Suprapubic skin (tissue), 4 donors: ENCODE measurements at regions not wholly inside any gene's neighbourhood (a gene's known extent, or its start where the extent isn't known, plus 50 kb on each side); places are given as distances from the start of the nearest gene placed in this dataset.

Source experiments
- CTCF ChIP-seq, 2 donors: fragments of 200-600 bp in 1 of 2; fragments of 450-650 bp in 1 of 2; sonication (generic) in 1 of 2; IDR thresholded peaks; one replicate each; pipeline ENCODE4 v1.5.1; 2016 to 2019; ENCODE audit warnings: antibody characterized with exemption in 2 of 2, mild to moderate bottlenecking in 1 of 2, moderate library complexity in 1 of 2
- EP300 ChIP-seq: sonication (generic); formaldehyde crosslinking; IDR thresholded peaks from one replicate; pipeline ENCODE4 v1.6.1; 2017; ENCODE audit warnings: antibody characterized with exemption
- POLR2A ChIP-seq, 2 donors: fragments of 450-650 bp; IDR thresholded peaks; one replicate each; pipeline ENCODE4 v1.6.1; 2017; ENCODE audit warnings: antibody characterized with exemption in 2 of 2, mild to moderate bottlenecking in 2 of 2, moderate library complexity in 2 of 2
- POLR2AphosphoS5 ChIP-seq, 3 donors: sonication (generic); formaldehyde crosslinking; IDR thresholded peaks; one replicate each; pipeline ENCODE4 v1.6.1; 2017; ENCODE audit warnings: antibody characterized with exemption in 3 of 3

DNA sequence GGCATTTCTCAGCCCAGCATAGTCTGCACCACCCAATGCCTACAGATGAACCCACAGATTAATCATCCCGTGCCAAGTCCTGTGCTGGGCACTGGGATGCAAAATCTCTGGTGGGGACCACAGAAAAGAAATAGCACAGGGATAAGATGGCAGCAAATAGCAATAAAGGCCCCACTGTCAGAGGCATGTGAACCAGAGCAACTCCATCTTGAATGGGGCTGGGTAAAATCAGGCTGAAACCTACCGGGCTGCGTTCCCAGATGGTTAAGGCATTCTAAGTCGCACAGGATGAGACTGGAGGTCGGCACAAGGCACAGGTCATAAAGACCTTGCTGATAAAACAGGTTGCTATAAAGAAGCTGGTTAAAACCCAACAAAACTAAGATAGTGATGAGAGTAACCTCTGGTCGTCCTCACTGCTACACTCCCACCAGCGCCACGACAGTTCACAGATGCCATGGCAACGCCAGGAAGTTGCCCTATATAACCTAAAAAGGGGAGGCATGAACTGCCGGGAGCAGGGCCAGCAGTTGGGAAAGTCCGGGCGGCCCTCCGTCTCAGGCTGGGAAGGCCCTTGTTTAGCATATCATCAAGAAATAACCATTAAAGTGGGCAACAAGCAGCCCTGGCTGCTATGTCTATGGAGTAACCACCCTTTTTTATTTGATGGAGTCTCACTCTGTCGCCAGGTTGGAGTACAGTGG is 65.2 kb downstream of the C9orf50 start:
- TF ChIP-seq POLR2A (IDR thresholded peaks at IDR 0.05) = no peak
- TF ChIP-seq CTCF (IDR thresholded peaks at IDR 0.05) = no peak
- no peak for TF ChIP-seq POLR2AphosphoS5 (IDR thresholded peaks at IDR 0.05)
- TF ChIP-seq EP300 = no peak
